HEK293T (cell line): ENCODE measurements at regions not wholly inside any gene's neighbourhood (a gene's known extent, or its start where the extent isn't known, plus 50 kb on each side); places are given as distances from the start of the nearest gene placed in this dataset.

Experiments
- FOXK2 ChIP-seq: fragments of 450-650 bp; IDR thresholded peaks from 2 replicates; pipeline ENCODE4 v1.6.1; 2016; ENCODE audit warnings: mild to moderate bottlenecking
- TARDBP ChIP-seq: fragments of 450-650 bp; IDR thresholded peaks from 2 replicates; pipeline ENCODE4 v1.6.1; 2016

- no peak for TF ChIP-seq FOXK2
- TF ChIP-seq TARDBP: no peak
Observed at GRCh38 chr5:92519811-92520632, 1061.0 kb downstream of the NR2F1-AS1 start.
